COLO829 (cell line): ENCODE measurements at regions not wholly inside any gene's neighbourhood (a gene's known extent, or its start where the extent isn't known, plus 50 kb on each side); places are given as distances from the start of the nearest gene placed in this dataset.

Experiments used
- DNase-seq: peaks from one replicate; pipeline ENCODE4 v3.0.0; 2012; ENCODE audit warnings: low spot score

DNA sequence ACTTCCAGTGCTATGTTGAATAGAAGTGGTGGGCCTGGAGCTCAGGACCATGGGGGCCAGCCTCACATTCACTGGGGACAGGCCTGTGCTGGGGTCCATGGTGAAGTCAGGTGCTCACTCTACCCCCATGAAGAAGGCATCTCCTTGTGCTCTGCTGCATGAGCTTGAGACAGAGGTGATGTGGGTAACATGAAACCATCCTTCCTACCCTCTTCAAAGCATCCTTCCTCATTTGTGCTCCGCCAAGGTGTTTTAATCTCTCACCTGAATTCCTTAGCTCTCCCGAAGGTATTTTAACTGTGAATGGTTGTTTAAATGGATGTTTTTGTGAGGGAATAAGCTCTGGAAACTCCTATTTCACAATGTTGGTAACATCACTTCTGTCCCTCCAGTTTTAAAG is 209.6 kb upstream of the PCSK2 start:
- no peak for DNase-seq

- DNase-seq: no peak
Measured at GRCh38 chr20:17021481-17021880, 205.4 kb upstream of the PCSK2 start.

DNA sequence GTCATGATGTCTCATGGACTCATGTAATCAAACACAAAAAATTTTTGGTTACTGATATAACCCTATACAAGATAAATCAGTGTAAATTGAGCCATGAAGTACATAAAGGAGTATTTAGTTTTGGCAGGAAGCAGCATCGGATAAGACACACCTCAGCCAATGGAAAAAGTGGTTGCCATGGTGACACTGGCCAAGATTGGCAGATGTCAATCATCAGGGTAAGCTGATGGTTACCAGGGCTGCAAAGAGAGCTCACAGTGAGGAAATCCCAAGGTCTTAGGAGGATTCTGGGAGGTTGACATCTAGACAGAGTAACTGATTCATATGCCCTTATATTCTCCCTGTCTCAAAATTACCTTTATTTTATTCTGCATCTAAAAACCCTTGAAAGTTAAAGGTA is 203.8 kb upstream of the PCSK2 start:
- no peak for DNase-seq

DNA sequence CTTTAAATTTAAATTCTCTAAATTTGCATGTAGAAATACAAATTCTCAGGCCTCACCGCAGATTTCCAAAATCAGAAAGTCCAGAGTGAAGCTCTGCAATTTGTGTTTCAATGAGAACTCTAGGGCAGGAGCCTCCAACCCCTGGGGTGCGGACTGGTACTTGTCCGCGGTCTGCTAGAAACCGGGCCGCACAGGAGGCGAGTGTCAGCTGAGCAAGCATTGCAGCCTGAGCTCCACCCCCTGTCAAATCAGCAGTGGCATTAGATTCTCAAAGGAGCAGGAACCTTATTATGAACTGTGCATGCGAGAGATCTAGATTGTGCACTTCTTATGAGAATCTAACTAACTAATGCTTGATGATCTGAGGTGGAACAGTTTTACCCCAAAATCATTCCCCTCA is 203.0 kb upstream of the PCSK2 start:
- DNase-seq: peak; percentile 26

DNA sequence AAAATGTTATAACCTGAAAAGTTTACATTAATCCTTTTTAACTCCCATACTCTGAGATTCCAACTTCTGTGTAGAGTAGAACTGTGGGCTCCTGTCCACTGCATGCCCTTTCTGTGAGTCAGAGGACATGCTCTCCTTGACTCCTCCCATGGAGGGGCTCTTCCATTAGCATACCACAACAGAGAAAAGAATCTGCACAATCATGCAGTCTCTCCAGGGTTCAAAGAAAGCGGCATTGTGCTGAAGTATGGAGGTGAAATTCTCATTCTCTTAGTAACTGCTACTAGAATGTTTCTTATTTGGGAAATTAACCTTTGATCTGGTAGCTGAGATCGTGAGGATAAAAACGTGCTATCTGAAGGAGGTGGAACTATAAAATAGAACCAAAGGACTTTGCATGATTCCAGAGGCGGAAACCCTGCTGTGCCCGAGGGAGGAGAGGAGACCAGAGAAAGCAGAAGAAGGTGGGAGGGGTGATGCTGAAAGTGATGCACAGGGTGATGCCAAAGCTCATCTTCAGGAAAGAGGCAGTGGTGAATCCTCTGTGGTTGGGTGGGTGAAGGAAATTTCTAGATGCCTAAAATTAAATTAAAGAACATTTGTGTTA is 202.2 kb upstream of the PCSK2 start:
- peak; percentile 99 for DNase-seq

DNA sequence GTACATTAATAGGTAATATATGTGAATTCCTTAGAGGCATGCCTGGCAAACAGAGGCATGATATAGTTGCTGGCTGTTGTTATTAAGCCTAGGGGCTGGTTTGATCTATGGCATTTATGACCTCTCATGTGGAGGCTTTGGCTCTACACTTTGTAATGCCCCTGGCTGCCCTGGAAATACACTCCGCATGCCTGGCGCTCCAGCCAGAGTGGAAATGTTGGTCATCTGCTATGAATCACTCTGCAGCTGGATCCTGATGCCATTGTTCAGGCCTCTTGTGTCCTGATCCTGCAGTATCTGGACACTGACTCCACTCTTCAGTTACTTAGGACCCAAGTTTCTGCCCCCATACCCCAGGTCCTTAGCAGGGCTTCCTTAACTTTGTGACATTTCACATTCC is 200.5 kb upstream of the PCSK2 start:
- DNase-seq: no peak

DNA sequence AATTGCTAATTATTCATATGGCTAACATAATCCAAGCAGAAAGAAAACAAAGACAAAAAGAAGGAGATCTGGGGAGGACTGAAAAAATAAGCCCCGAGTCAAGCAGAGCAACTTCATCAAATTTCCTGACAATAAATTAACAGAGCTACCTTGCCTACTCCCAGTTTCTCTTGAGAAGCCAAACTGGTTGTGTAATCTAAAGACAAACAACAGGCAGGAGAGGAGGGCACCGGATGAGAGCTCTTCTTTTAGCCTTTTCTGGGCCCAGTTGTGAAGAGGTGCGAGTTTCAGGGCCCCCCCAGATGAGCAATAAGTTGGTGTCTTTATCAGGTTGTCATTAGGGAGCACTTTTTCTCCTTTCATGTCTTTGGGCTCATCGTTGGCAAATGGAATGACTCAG is 197.1 kb upstream of the PCSK2 start:
- DNase-seq: no peak

- no peak for DNase-seq
Measured at GRCh38 chr20:17036541-17036940, 190.3 kb upstream of the PCSK2 start.

DNA sequence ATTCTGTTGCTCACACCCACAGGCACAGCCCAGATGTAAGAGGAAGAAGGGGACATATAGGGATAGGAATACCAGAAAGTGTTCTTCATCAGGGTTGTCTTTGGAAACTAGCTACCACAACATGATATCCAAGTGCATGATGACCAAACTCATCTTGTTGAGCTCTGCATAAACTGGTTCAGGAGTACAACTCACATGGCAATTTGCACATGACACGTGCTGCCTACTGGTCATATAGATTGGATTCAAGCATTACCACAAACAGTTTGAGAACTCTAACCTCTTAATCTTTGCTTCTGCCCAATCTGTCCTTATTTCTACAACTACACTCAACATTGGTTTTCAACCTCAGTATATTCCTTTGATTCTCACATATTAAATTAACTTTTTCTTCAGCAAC is 184.7 kb upstream of the PCSK2 start:
- DNase-seq: no peak

DNA sequence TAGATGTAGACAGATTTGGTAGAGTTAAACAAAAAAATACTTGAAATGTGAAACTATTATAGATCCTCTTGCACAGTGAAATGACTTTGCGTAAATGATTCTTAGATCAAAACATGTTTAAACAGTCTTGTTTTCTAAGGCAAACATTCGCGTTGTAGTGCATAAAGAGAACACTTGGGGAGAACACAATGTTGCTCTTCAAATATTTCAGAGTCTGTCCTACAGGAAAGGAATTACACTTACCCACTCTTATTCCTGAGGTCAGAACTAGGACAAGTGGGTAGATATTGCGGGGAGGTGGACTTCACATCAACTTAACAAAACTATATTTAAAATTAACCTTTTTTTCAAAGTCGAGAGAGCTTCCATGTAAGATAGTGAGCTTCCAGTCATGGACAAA is 183.5 kb upstream of the PCSK2 start:
- no peak for DNase-seq

GRCh38 chr20:17044891-17045290 is 181.9 kb upstream of the PCSK2 start:
- DNase-seq: no peak

DNA sequence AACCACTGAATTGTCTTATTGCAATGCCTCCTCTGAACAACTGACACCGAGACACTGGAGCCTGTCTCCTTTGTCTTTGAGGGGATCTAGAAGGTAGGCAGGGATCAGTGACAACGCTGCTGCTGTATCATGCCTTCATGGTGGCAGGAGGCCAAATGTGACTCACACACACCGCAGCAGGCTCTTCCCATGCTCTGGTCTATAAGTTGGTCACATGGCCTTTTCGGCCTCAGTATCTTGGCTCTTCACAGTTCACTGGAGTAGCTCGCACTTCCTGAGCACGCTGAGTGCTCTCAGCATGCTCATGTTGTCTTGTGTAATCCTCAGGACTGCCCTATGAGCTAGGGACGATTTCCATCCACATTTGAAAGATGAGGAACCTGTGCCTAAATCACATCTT is 167.4 kb upstream of the PCSK2 start:
- DNase-seq: peak; percentile 73

GRCh38 chr20:17061715-17062114 is 165.1 kb upstream of the PCSK2 start:
- DNase-seq: no peak

- DNase-seq: no peak
Measured at GRCh38 chr20:17062712-17063111, 164.1 kb upstream of the PCSK2 start.

- DNase-seq: no peak
Measured at GRCh38 chr20:17066902-17067301, 159.9 kb upstream of the PCSK2 start.

GRCh38 chr20:17068084-17068711 is 158.6 kb upstream of the PCSK2 start:
- DNase-seq: no peak

GRCh38 chr20:17077030-17077429 is 149.8 kb upstream of the PCSK2 start:
- DNase-seq: no peak

DNA sequence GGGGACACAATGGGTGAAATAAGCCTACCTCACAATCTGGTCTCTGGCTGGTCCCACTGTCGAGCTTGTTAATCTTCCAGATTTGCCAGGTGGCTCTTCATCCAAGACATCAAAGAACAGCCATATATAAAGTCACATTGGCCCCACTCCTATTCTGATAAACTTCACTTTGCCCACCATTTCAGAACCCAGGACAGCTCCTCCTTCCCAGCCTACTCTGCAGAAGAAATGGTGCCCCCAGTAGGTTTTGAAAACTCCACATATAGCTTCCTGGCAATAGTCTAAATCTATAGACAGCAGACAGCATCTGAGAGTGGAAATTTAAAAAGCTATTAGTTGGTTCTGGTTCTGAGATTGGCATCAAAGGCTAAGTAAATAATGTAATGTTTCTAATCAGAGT is 143.1 kb upstream of the PCSK2 start:
- peak; percentile 22 for DNase-seq

- no peak for DNase-seq
Measured at GRCh38 chr20:17084909-17085308, 141.9 kb upstream of the PCSK2 start.

DNA sequence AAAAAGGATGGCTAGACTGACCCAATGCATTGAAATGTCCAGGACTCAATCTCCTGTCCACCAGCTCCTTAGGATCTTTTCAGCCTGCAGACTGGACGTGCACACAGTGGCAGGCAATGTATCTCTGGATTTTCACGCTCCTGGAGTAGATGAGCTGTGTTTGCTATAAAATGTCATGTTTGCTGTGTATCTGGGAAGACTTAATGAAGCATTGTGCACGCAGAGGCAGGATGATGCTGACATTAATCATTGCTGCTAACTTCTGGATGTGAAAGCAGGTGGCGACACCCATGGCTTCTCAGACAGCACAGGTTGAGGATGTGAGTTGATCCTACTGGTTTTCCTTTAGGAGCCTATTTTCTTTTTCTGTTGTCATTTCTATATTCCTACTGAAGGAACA is 133.1 kb upstream of the PCSK2 start:
- no peak for DNase-seq

GRCh38 chr20:17097603-17098002 is 129.2 kb upstream of the PCSK2 start:
- DNase-seq: no peak

DNA sequence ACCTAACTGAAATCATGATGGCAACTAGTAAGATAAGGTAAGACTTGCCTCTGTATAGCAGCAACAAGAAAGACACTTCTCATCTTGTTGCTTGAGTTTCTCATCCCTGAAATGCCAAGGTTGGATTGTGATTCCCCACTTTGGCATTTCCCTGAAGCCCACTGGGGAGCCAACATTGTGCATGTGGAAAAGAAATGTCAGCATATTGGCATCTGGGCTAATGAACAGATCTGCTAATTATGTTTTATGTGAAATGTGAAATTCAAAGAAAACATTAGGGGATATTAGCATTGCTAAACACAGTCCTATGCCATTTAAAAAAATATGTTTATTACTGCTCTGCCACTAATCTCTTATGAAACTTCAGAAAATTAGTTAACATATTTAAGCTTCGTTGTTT is 126.3 kb upstream of the PCSK2 start:
- no peak for DNase-seq

DNA sequence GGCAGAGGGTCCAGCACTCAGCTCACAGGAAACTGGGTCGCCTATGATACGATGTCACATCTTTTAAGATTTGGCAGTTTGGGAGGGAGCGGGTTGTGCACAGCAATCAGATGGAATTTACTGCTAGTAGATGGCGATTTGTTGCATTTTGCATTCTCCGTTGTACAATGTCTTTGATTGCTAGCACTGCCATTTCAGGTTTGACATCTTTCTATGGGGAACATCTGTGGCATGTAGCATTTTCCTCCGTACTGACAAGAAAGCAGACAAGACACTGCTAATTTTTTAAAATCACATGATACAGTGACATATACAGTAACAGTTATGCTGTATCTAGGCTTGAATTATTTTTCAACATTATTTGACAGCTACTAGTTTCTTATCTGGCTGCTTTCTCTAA is 119.7 kb upstream of the PCSK2 start:
- no peak for DNase-seq

DNA sequence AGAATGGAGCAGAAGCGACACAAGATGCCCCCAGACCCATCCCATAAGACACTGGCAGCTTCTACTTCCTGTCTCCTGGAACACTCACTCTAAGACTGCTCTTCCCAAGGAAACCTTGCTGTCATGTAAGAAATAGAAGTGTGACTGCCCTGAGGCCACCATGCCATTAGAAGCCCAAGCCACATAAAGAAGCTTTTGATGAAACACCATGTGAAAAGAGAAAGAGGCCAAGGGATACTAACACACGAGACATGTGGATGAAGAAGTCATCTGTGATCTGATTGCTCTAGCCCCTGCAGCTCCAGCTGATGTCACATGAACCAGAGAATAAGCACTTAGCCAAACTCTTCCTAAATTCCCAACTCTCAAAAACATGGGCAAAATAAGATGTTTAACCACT is 117.9 kb upstream of the PCSK2 start:
- DNase-seq: no peak
